Body of pancreas (tissue), 4 donors: ENCODE measurements at regions not wholly inside any gene's neighbourhood (a gene's known extent, or its start where the extent isn't known, plus 50 kb on each side); places are given as distances from the start of the nearest gene placed in this dataset.

Source experiments
- ATAC-seq: fragments of 150-250 bp; one replicate; pipeline ENCODE4 v1.9.1; 2016
- DNase-seq, 4 donors: peaks; one replicate each; pipeline ENCODE4 v3.0.0-alpha.2; 2019
- H3K27ac ChIP-seq, 4 donors: fragments of 200-600 bp; sonication (generic); 1 replicate in 3 of 4; 2 replicates in 1 of 4; pipeline versions ENCODE4 v1.5.1 to v1.6.1; 2016 to 2019; ENCODE audit warnings: mild to moderate bottlenecking in 1 of 4, mixed read lengths in 1 of 4, moderate library complexity in 1 of 4
- H3K27me3 ChIP-seq, 2 donors: fragments of 200-600 bp; sonication (generic); one replicate each; pipeline ENCODE4 v1.6.0; 2016; ENCODE audit warnings: mild to moderate bottlenecking in 1 of 2
- H3K36me3 ChIP-seq, 2 donors: fragments of 200-600 bp; sonication (generic); replicated peaks in 1 of 2; 2 replicates each; pipeline ENCODE4 v1.5.1; 2016; ENCODE audit warnings: low read depth in 2 of 2; ENCODE audit not compliant: insufficient read depth in 1 of 2
- H3K4me1 ChIP-seq: fragments of 200-600 bp; sonication (generic); one replicate; pipeline ENCODE4 v1.6.0; 2016
- H3K4me3 ChIP-seq, 2 donors: fragments of 200-600 bp; sonication (generic); 1 replicate in 1 of 2; 2 replicates in 1 of 2; pipeline ENCODE4 v1.5.1; 2016 to 2019
- H3K9me3 ChIP-seq, 3 donors: fragments of 200-600 bp; sonication (generic); 1 replicate in 2 of 3; 2 replicates in 1 of 3; pipeline ENCODE4 v1.5.1; 2016
- POLR2A ChIP-seq, 3 donors: fragments of 450-650 bp; IDR thresholded peaks; one replicate each; pipeline ENCODE4 v1.6.1; 2016; ENCODE audit warnings: antibody characterized with exemption in 3 of 3, mild to moderate bottlenecking in 2 of 3
- WGBS, 2 donors: methylation state at CpG; one replicate each; pipeline ENCODE4 v1.1.5; 2017; 5-methylcytosine and 5-hydroxymethylcytosine counted together
- intact Hi-C: fragments of 100-400 bp; cut with DNase I; formaldehyde crosslinking; loops from one replicate; pipeline ENCODE4 v1.15.1; 2023
- TF ChIP-seq, protein P1 (sequence below), 7 experiments: fragments of 450-650 bp in 4 of 7; fragments of 200-600 bp in 3 of 7; sonication (generic) in 3 of 7; IDR thresholded peaks; one replicate each; pipeline ENCODE4 v1.5.1; 2016 to 2019; ENCODE audit warnings: antibody characterized with exemption in 7 of 7

DNA sequence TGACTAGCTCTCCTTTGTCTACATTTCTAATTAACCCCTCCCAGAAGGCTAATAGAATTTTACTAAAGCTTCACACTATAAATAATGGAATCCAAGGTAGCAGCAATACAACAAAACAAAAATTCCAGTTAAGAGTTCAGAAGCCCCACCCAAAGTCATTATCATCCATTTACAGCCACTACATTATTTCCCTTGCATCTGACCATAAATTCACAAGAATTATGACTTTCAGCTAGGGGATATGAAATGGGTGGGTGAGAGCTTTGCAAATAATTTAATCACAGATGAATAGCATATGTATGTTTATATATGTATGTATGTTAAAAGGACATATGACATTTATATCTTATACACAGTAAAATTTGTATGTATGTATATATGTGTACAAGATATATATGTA, 65.3 kb upstream of the PTGDR start:
- intact Hi-C loops: no loop called here
- no peaks in the 10 kb centered on the region for H3K4me1 ChIP-seq
- no peak overlapping the region for H3K4me3 ChIP-seq
- no peaks in the 10 kb centered on the region for H3K27me3 ChIP-seq
- TF ChIP-seq, protein P1, sequence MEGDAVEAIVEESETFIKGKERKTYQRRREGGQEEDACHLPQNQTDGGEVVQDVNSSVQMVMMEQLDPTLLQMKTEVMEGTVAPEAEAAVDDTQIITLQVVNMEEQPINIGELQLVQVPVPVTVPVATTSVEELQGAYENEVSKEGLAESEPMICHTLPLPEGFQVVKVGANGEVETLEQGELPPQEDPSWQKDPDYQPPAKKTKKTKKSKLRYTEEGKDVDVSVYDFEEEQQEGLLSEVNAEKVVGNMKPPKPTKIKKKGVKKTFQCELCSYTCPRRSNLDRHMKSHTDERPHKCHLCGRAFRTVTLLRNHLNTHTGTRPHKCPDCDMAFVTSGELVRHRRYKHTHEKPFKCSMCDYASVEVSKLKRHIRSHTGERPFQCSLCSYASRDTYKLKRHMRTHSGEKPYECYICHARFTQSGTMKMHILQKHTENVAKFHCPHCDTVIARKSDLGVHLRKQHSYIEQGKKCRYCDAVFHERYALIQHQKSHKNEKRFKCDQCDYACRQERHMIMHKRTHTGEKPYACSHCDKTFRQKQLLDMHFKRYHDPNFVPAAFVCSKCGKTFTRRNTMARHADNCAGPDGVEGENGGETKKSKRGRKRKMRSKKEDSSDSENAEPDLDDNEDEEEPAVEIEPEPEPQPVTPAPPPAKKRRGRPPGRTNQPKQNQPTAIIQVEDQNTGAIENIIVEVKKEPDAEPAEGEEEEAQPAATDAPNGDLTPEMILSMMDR (IDR thresholded peaks at IDR 0.05): no peak
- no peak for TF ChIP-seq POLR2A (IDR thresholded peaks at IDR 0.05)
- no peaks in the 10 kb centered on the region for H3K36me3 ChIP-seq
- no peaks in the 10 kb centered on the region for H3K9me3 ChIP-seq
- DNase-seq (no peak), ATAC-seq (no peak)
- no peak overlapping the region for H3K27ac ChIP-seq

DNA sequence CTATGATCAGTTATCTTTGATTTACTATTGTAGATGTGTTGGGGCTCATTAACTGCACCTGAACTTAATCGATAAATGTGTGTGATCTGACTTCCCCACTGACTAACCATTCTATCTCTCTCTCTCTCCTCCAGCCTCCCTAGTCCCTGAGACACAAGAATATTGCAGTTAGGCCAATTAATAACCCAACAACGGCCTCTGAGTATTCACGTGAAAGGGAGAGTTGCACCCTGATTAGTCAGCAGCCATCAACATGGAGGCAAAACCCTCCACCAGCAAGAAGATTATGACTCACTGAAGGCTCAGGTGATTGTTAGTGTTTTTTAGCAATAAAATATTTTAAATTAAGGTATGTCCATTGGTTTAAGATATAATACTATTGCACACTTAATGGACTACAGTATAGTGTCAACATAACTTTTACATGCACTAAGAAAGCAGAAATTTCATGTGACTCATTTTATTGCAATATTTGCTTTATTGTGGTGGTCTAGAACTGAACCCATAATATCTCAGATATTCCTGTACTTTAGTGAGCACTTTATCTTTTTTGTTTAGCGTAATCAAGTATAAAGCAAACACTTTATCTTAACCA, 77.1 kb upstream of the PTGDR start:
- WGBS, 2 donors: 76 to 78% methylated on average over 4 of the region's 4 CpGs
- no peaks in the 10 kb centered on the region for H3K27me3 ChIP-seq
- TF ChIP-seq POLR2A (IDR thresholded peaks at IDR 0.05): no peak
- TF ChIP-seq, protein P1 (IDR thresholded peaks at IDR 0.05): no peak
- no peak for ATAC-seq
- peaks cover 0 to 3% (median 0%) of the 10 kb centered on the region in 3 donors for H3K9me3 ChIP-seq
- no peak overlapping the region for H3K4me3 ChIP-seq
- intact Hi-C loops: no loop called here
- H3K4me1 ChIP-seq: no peaks in the 10 kb centered on the region
- DNase-seq: no peak
- H3K36me3 ChIP-seq: no peaks in the 10 kb centered on the region
- no peak overlapping the region for H3K27ac ChIP-seq

DNA sequence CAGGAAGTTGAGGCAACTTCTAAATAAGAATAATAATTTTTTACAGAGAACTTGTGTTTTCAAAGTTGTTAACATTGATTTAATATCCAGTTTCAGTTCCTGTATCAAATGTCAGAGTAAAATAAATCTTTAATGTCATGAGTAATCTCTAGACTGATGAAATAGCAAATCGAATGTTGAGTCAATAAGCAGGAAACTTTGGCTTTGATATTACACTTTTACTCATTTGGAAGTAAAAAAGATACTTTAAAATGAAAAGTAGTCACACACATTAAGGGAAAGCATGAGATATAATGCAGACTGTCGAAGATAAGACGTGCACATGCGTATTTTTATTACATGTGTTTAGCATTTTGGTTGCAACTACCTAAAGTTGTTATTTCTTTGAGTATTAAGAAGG, 78.2 kb upstream of the PTGDR start:
- TF ChIP-seq POLR2A (IDR thresholded peaks at IDR 0.05): no peak
- TF ChIP-seq, protein P1 (IDR thresholded peaks at IDR 0.05): no peak
- no peaks in the 10 kb centered on the region for H3K36me3 ChIP-seq
- no peaks in the 10 kb centered on the region for H3K27me3 ChIP-seq
- H3K27ac ChIP-seq: no peak overlapping the region
- ATAC-seq (no peak), DNase-seq (no peak)
- no peak overlapping the region for H3K4me3 ChIP-seq
- WGBS, 2 donors: 17 to 27% methylated on average over 4 of the region's 4 CpGs
- no peaks in the 10 kb centered on the region for H3K9me3 ChIP-seq
- intact Hi-C loops: no loop called here
- H3K4me1 ChIP-seq: no peaks in the 10 kb centered on the region

DNA sequence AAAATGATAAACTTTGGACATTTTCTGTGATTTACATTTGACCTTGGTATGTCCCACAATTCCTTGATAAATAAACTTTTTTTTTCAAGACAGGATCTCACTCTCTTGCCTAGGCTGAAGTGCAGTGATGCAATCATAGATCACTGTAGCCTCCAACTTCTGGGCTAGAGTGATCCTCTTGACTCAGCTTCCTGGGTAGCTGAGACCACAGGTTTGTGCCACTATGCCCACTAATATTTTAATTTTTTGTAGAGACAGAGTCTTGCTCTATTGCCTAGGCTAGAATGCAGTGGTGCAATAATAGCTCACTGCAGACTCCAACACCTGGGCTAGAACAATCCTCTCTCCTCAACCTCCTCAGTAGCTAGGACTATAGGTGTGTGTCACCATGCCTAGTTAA, 79.1 kb upstream of the PTGDR start:
- H3K9me3 ChIP-seq: no peaks in the 10 kb centered on the region
- DNase-seq: no peak
- H3K4me1 ChIP-seq: no peaks in the 10 kb centered on the region
- H3K27ac ChIP-seq: no peak overlapping the region
- intact Hi-C loops: no loop called here
- no peaks in the 10 kb centered on the region for H3K27me3 ChIP-seq
- TF ChIP-seq, protein P1 (IDR thresholded peaks at IDR 0.05): no peak
- TF ChIP-seq POLR2A (IDR thresholded peaks at IDR 0.05): no peak
- no peak overlapping the region for H3K4me3 ChIP-seq
- no peaks in the 10 kb centered on the region for H3K36me3 ChIP-seq
- no peak for ATAC-seq

DNA sequence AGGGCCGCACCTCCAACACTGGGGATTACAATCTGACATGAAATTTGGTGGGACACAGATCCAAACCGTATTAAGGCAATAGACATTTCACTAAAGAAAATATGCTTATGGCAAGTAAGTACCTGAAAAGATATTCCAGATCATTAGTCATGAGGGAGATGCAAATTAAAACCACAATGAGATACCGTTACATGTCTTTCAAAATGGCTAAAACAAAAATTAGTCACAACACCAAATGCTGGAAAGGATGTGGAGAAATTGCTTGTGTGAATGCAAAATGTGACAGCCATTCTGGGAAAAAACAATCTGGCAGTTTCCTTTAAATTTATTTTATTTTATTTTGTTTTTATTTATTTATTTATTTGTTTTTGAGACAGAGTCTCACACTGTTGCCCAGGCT, 82.3 kb upstream of the PTGDR start:
- H3K36me3 ChIP-seq: no peaks in the 10 kb centered on the region
- TF ChIP-seq POLR2A (IDR thresholded peaks at IDR 0.05): no peak
- TF ChIP-seq, protein P1 (IDR thresholded peaks at IDR 0.05): no peak
- H3K27me3 ChIP-seq: no peaks in the 10 kb centered on the region
- WGBS, 2 donors: 42 to 45% methylated on average over 3 of the region's 3 CpGs
- H3K4me3 ChIP-seq: no peak overlapping the region
- no peaks in the 10 kb centered on the region for H3K4me1 ChIP-seq
- intact Hi-C loops: no loop called here
- no peak overlapping the region for H3K27ac ChIP-seq
- DNase-seq: no peak
- no peaks in the 10 kb centered on the region for H3K9me3 ChIP-seq
- ATAC-seq: no peak
